HepG2 (cell line): ENCODE measurements at regions not wholly inside any gene's neighbourhood (a gene's known extent, or its start where the extent isn't known, plus 50 kb on each side); places are given as distances from the start of the nearest gene placed in this dataset.

Source experiments
- ARID2 ChIP-seq: sonication (generic); formaldehyde crosslinking; IDR thresholded peaks from 2 replicates; pipeline ENCODE4 v1.8.1; 2022; ENCODE audit warnings: mild to moderate bottlenecking, missing genetic modification reagents, borderline replicate concordance
- CAMTA2 ChIP-seq: sonication (generic); formaldehyde crosslinking; IDR thresholded peaks from 2 replicates; pipeline ENCODE4 v1.4.0; 2020; ENCODE audit warnings: mild to moderate bottlenecking, missing genetic modification reagents, borderline replicate concordance
- CTCF ChIP-seq: sonication (generic); formaldehyde crosslinking; IDR thresholded peaks from 2 replicates; pipeline ENCODE4 v1.5.0; 2020; ENCODE audit warnings: mild to moderate bottlenecking, missing genetic modification reagents, moderate library complexity
- MAFF ChIP-seq: IDR thresholded peaks from 2 replicates; pipeline ENCODE4 v1.6.1; 2011; ENCODE audit warnings: low read depth, low read length, improper control_type of control experiment
- NFIC ChIP-seq: IDR thresholded peaks from 2 replicates; pipeline ENCODE4 v1.6.1; 2012; ENCODE audit warnings: mild to moderate bottlenecking, low read length, inconsistent platforms
- NR3C1 ChIP-seq: sonication (generic); formaldehyde crosslinking; IDR thresholded peaks from 2 replicates; pipeline ENCODE4 v1.4.0; 2020; ENCODE audit warnings: missing genetic modification reagents
- RAD51 ChIP-seq: fragments of 450-650 bp; IDR thresholded peaks from 2 replicates; pipeline ENCODE4 v1.6.1; 2016; ENCODE audit warnings: borderline replicate concordance
- RARA ChIP-seq: IDR thresholded peaks from 2 replicates; pipeline ENCODE4 v1.6.1; 2016; ENCODE audit warnings: missing genetic modification reagents, missing compliant biosample characterization
- SP4 ChIP-seq: sonication (generic); formaldehyde crosslinking; IDR thresholded peaks from 2 replicates; pipeline ENCODE4 v1.8.1; 2023; ENCODE audit warnings: mild to moderate bottlenecking, missing genetic modification reagents
- ZMYM2 ChIP-seq: sonication (generic); formaldehyde crosslinking; IDR thresholded peaks from 2 replicates; pipeline ENCODE4 v1.8.0; 2022; ENCODE audit warnings: mild to moderate bottlenecking, missing genetic modification reagents
- ZSCAN29 ChIP-seq: sonication (generic); formaldehyde crosslinking; conservative IDR thresholded peaks from 2 replicates; pipeline ENCODE4 v1.4.0; 2020; ENCODE audit warnings: mild to moderate bottlenecking, missing genetic modification reagents
- TF ChIP-seq, protein P1 (sequence below), 2 experiments: sonication (generic) in 1 of 2; formaldehyde crosslinking in 1 of 2; IDR thresholded peaks; 2 replicates each; pipeline versions ENCODE4 v1.6.1 to v1.9.0; 2014 to 2022; ENCODE audit warnings: antibody characterized with exemption in 1 of 2, borderline replicate concordance in 1 of 2, inconsistent platforms in 1 of 2, low read depth in 1 of 2, missing genetic modification reagents in 1 of 2

DNA sequence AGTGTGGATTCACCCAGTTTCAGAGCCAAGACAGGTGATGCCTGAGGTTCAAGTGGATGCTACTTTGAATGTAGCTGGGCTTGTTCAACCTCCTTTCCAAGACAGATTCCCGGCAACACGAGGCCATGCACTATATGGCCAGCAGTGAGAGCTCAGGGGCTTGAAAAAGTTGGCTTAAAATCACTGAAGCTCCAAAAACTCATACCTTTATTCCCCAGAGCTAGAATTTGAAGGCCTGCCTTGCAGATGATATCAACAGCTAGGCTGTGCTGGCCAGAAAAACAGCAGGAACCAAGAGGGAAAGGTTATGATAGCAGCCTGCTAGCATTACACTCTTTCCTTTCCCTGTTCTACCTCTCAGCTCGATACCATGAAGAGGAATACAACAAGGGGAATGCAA lies 120.2 kb upstream of the DAB2 start:
- TF ChIP-seq ZSCAN29 (CRISPR knock-in tag) (no peak), CAMTA2 (CRISPR knock-in tag) (no peak), RARA (CRISPR knock-in tag) (no peak), SP4 (CRISPR knock-in tag) (no peak), NFIC (no peak), ARID2 (CRISPR knock-in tag) (no peak), RAD51 (no peak), NR3C1 (no peak), ZMYM2 (CRISPR knock-in tag) (no peak), CTCF (CRISPR knock-in tag) (no peak), MAFF (no peak)
- TF ChIP-seq, protein P1, sequence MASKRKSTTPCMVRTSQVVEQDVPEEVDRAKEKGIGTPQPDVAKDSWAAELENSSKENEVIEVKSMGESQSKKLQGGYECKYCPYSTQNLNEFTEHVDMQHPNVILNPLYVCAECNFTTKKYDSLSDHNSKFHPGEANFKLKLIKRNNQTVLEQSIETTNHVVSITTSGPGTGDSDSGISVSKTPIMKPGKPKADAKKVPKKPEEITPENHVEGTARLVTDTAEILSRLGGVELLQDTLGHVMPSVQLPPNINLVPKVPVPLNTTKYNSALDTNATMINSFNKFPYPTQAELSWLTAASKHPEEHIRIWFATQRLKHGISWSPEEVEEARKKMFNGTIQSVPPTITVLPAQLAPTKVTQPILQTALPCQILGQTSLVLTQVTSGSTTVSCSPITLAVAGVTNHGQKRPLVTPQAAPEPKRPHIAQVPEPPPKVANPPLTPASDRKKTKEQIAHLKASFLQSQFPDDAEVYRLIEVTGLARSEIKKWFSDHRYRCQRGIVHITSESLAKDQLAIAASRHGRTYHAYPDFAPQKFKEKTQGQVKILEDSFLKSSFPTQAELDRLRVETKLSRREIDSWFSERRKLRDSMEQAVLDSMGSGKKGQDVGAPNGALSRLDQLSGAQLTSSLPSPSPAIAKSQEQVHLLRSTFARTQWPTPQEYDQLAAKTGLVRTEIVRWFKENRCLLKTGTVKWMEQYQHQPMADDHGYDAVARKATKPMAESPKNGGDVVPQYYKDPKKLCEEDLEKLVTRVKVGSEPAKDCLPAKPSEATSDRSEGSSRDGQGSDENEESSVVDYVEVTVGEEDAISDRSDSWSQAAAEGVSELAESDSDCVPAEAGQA (IDR thresholded peaks at IDR 0.05; ENCODE audit: low read depth), result no peak
- TF ChIP-seq, protein P1 (CRISPR knock-in tag; IDR thresholded peaks at IDR 0.05; ENCODE audit: borderline replicate concordance), result no peak
